GM19397 (cell line): ENCODE measurements at regions not wholly inside any gene's neighbourhood (a gene's known extent, or its start where the extent isn't known, plus 50 kb on each side); places are given as distances from the start of the nearest gene placed in this dataset.
"Not testable (repeated sequence)": the region's sequence is repeated elsewhere in the genome, so short reads cannot be mapped to it uniquely, and the experiment has no call there.

ENCODE experiments used
- ATAC-seq: cut with Tn5 transposase; IDR thresholded peaks from one replicate; pipeline ENCODE4 v1.9.1; 2021; ENCODE audit warnings: mild to moderate bottlenecking, moderate library complexity; ENCODE audit not compliant: unreplicated experiment

DNA sequence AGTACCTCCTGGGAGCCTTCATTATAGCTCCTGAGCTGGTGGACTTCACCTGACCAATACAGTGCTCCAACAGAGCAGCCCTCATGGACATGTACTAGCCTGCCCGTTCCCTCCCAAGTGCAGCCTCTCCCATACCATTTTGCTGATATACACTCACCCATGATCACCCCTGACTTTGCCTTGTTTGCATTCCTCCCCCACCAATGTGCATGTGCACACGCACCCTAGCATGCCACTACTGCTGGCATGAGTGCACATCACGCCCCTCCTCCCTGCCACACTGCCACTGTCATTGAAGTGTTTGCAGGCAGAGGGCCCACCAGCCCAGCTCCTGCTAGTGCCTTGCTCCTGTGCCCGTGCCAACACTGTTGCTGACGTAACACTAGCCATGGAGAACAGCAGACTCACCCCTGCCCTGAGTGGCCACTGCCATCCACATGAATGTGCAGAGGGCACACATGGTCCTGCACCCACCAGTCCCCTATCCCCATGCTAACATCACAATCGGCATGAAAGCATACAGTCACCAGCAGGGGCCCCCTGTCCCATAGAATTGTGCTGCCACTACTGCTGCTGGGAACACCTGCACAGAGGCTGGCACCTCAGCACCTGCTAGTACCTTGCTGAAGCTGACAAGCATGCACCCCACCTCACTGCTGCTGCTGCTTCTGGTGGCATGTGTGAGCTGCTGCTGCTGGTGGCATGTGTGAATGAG lies 110.3 kb downstream of the SINHCAF start:
- ATAC-seq, result no peak

DNA sequence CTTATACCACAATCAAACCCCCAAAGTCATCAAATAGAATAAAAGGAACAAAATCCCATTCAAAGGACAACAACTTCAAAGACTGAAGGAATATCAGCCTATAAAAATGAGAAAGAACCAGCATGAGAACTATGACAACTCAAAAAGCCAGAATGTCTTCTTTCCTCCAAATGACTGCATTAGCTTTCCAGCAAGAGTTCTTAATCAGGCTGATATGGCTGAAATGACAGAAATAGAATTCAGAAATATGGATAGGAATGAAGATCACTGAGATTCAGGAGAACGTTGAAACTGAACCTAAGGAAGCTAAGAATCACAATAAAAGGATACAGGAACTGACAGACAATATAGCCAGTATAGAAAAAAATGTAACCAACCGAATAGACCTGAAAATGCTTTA lies 109.5 kb downstream of the SINHCAF start:
- ATAC-seq, result no peak

DNA sequence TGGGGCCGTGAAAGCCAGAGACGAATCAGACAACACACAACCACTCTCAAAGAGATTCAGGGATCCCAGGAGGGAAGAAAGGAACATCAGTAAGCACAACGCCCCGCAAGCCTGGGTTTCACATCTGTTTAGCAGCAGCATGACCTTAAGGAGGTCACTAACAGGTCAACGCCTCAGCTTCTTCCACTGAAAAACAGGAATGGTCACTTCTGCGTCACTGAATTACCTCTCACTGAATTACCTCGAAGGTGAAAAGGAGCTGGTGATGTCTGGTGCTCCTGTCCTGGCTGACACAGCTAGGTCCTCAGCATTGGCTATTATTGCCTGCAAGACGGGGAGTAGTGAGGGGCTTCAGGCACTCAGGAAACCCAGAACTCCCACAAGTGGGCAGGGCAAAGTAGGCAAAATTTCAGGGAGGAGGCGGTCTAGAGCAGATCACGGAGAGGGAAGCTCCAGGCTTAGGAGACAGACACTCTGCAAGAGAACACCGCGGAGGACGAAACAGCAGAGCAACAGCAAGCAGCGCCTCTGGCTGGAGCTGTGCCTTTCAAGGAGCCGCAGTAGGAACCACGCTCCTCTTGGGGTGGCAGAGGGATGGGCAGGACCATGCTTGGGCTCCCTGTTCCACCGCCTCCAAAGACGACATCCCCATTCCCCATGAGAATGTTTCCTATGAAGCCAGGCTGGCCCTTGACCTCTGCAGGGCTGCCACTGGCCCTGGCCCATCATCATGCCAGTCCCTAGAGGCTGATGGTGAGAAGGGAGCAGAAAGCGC lies 108.4 kb downstream of the SINHCAF start:
- ATAC-seq, result no peak

DNA sequence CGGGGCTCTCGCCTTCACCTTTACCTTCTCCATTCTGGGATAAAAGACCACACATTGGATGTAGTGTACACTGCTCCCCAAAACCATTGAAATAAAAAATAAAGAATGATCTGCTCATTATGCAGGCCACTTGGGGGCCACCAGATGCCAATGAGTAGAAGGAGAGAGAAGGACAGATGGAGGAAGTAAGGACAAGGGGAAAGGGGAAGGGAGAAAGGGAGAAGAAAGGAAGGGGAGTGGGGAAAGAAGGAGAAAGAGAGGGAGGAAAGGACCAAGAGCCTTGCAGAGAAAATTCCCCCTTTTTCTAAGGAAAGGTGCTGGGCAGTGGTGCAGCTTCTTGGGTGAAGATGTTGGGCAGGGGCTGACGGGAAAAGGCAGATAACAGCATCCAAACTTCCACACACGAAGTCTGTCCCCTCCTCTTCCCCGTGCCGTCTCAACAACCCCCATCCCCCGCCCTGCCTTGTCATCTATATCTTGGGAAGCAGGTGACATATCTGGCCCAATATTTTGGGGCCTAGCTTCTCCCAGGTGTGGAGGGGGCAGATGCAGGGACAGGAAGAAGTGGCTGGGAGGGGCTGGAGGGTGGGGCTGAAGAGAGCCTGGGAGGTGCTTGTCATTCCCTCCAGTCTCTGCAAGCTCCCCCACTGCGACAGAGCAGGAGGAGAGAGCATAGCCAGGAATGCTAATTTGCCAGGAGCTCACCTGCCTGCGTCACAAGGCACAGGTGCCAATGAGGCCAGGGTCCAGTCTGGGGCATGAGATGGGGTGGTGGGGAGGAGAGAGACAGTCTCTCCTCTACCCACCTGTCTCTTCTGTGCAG lies 107.5 kb downstream of the SINHCAF start:
- no peak for ATAC-seq

DNA sequence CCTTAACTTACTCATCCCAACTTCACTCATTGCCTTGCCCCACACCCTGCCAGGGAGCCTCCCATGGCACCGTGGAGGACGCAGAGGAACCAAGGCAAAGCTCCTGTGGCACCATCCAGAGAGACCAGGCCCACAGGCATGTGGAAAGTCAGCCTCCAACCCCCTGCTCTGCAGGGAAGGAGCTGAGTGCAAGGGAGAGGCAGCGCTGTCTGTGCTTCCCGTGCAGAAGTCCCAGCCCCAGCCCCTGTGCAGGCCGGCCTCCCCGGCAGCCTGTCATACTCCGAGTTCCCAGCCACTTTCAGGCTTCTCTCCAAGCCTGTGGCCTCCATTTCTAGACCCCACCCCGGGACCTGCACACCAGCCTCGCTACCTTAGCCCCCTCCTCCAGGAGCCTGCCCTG lies 106.4 kb downstream of the SINHCAF start:
- ATAC-seq, result no peak

DNA sequence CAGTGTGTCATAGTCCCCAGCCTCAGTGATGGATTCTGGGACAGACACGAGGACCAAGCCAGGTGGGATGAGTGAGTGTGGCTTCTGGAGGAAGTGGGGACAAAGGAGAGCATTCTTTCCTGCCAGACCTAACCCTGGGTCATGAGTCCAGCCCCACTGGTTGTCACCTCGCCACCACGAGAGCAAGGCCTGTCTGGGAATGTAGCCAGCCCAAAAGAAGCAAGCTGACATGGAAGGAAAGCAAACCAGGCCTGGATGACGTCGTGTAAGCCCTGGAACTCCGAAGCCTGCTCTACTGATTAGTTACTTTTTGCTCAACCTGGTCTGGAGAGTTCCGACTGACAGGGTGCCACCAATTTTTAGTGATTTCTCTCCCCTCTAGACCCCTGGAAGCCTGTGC lies 105.9 kb downstream of the SINHCAF start:
- no peak for ATAC-seq

DNA sequence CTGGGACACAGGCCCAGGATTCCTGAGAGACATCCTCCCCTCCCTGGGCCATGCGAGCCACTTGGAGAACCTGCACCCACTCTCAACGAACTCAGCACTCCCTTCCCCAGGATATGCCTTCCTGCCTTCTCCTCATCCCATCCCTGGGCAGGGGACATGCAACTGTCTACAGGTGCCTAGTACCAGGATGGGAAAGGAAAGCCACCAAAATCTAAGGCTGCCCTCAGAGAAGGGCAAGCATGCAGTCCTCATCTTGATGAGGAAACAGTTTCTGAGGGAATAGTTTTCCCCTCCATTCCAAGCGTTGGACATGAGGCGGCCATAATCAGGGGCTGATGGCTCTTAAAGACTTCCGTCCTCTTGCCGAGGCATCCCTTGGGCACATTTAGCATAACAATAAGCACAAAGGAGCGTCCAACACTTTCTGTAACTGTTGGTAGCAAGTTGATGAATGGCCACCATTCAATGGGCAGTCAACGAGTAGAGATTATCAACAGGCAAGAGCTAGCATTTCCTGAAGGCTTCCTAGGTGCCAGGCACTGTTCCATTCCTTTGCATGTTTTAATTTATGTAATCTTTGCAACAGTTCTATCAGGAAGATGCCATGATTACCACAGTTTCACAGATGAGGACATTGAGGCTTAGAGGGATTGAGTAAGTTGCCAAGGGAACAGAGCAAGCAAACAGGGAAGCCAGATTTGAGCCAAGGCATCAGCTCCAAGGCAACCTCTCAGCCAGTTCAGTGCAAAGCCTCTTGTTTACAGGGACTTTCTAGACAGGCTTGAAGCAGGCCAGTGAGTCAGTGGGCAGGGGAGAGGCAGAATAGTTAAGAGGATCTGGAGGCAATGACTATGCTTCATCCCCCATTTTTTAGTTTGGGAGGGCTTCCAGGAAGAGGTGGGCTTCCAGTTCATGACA lies 105.1 kb downstream of the SINHCAF start:
- ATAC-seq, result no peak

DNA sequence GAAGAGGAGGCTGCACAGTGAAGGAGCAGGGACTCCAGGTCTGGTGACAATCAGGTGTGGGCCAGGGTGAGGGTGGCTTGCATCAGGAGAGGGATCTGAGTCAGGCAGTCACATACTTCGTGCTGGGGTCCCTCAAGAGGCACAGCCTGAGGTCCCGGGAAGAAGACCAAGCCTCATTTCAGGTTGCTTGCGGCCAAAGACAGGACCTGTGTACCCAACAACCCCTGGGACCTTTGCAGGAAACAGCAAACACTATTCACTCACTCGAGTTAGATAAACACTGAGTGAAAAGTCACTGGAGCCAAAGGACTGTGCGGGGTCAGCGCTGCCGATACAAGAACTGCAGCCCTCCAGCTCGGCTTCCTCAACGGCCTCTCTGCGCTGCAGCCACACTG lies 104.4 kb downstream of the SINHCAF start:
- ATAC-seq, result no peak

DNA sequence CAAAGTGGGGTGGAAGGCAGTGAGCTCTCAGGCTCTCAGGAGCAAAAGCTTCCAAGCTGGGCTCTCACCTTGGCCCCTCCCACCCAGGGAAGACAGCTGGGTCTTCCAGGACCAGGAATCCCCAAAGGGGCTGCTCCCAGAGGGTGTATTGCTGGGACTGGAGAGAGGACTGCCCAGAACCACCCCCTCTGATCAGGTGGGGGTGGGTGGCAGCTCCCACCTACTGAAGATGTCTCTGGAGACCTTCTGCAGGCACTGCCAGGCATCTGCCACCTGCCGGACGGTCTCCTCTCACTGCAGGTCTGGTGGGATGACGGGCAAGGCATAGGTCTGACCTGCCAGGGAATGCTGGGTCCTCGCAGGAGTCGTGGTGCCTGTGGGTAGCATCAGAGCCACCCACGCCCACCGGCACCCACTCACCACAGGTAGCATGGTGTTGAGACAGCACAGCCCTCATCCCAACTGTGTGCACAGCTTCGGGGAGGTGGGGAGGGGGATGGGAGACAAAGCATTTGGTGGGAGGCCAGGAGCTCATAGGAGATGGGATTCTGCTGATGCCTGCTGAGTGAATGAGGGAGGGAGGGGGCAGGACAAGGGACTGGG lies 103.2 kb downstream of the SINHCAF start:
- no peak for ATAC-seq

DNA sequence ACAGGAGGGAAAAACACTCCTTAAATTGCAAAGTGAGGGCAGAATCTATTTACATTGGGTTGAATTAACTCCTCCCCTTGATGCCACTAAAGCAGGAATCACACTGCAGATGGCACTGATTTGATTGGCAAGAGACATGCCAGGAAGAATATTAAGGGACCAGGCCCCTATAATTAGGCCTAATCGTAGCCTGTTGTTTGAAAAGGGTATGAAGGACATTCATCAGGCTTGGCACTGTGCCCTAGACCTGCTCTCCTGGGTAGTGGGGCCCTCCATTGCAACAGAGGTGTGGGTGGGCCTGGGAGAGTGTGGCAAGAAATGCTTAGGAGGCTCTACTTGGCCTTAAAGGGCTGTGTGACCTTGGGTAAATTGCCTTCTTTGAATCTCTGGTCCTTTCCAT lies 102.3 kb downstream of the SINHCAF start:
- ATAC-seq, result not testable (repeated sequence)

DNA sequence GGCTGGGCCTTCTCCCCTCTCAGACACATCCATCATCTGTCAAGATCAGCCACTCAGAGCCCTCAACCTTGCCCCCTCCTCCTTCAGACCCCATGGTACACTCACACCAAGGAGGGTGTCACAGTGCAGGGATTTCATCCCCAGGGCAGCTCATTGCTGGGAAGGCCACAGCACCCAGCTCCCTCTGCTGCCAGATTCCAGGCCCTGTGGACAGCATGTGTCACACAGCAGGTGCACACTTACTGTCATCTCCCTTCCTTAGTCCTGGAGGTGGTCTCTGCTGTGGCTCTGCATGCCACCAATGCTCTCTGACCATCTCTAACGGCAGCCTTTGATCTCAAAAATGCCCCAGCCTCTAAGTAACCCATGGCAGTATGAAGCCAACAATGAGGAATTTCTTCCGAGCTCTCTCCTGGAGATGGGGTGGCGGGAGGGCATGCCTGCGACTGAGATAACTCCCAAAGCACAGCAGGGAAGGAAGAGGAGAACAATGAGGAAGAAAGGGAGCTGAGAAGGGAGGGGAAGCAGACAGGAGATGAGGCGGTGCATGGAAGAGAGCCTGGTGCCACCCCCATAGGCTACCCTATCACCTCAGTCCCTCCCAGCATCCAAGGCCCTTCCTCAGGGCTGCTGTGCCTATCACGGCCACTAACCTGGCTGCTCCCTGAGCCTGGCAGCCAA lies 101.0 kb downstream of the SINHCAF start:
- ATAC-seq, result no peak

DNA sequence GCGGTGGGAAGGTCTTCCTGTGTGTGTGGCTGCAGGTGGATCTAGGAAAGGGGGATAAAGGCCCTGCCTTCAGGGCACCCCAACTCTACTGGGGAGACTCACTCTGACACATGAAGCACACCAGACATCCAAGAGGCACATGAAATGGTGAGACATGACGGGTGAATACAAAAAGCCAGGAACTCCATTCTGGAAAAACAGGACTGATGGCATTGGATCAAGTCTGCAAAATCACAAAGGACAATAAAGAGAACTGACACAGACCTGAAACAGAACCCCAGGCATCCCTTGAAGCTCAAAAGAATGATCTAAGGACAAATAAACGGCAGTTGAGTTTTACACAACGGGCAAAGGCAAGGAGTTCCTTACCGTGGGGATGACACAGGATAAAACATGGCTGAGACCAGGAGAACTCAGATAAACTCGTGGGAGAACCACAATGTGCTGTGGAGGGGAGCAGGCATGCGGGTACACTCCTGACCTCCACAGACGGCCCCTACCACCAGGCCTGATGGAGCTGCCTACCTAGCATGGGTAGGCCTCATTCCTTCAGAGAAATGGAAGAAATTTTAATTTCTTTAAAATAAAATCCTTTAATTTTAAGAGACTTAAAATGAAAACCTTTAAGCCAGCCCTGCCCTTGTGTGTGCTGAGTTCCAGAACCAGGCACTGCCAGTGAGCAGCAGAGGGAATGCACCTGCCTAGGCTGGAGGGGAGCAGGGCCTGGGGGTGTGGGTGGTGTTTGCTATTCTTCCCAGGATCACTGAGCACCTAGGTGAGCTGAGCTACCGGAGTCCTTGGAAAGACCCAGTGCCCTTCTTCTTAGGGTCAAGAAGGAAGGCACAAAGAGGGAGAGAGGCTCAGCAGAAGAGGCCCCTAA lies 100.1 kb downstream of the SINHCAF start:
- ATAC-seq, result no peak

DNA sequence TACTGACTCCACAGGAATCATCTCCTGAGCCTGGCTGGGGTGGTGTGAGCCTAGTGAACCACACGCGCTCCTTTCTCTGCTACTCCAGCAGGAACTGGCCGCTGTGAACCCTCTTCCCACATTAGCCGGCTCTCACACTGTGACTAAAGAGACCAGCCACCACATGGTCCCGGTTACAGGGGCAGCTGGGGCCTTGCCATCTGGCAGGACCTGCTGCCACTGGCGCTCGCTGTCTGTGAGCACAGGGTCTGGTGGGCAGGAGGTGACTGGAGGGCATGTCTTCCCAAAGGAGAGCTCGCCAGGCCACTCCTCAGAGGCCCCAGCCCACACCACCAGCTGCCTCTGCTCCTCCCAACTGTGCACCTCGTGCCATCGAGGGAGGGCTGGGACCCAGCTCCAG lies 99.3 kb downstream of the SINHCAF start:
- ATAC-seq, result no peak

DNA sequence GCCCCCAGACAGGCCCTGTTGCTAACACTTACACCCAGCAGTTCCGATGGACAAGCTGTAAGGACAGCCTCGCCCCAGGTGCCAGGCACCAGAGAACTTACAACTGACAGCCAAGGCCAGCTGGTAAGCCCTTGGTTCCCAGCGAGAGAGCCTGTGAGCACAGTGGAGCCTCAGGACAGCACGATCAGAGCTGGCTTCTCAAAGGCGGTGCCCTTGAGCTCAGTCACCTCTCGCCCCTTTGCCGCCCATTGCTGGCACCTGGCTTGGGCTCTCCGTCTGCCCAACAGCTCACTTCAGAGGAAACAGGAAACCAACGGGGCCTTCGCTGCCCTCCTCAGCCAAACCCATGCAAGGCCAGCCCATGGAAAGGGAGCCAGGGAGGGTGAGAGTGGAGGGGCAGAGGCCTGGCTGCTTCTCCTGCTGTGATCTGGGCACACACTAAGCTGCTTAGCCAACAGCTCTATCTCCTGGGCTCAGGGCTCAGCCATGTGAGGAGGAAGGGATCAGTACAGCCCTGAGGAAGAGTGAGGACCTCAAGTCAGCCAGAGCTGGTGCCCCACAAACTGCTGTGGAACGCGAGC lies 98.5 kb downstream of the SINHCAF start:
- no peak for ATAC-seq

DNA sequence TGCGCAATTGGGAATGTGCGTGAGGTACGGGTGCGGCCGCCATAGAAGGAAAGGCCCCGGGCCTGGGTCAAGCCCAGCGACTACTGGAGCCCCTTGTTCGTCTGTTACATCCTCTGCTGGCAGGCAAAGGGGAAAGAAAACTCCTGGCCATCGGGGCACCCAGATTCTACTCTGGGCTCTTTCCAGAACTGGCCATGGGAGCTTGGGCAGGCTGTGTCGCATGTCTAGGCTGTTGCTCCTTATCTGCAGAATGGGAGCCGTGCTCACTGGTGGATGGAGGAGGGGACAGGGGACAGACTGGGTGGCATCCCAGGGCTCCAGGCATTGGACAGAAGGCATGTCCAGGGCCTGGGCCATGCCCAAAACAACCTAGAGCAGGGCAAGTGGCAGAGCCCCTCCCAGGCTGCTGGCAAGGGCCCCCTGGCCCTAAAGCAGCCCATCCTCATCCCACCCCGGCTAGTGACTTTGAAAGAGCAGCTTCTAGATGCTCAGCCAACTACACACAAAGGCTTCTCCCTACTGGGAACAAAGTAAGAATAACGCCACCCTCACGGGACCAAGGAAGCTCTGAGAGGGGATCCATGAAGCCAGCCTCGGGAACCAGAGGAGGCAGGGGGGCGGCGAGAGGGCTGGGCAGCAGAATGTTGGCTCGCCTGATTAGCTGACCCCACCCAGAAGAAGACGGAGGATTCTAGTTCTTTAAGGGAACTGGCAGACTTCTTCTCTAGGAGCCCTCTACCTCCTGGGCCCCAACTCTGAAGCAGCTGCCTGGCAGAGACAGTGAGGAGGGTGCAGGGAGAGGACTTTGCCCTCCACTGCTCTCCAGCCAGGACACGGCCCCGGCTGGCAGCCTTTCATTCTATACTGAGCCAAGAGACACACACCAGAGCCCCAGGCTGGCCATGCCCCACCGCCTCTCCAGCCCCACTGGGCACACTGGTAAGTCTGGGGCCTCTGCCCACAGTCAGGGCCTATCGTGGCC lies 96.8 kb downstream of the SINHCAF start:
- ATAC-seq, result no peak

DNA sequence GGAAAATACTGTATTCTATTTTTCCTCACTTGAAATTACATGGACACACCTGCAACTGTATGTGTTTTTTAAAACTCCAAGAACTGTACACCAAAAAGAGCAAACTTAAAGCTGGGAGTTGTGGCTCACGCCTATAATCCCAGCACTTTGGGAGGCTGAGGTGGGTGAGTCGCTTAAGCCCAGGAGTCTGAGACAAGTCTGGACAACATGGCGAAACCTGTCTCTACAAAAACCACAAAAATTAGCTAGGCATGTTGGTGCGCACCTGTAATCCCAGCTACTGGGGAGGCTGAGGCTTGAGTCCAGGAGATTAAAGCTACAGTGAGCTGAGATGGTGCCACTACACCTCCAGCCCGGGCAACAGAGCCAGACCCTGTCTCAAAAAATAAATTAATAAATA lies 95.9 kb downstream of the SINHCAF start:
- no peak for ATAC-seq
